HG03432 (cell line): ENCODE measurements at regions not wholly inside any gene's neighbourhood (a gene's known extent, or its start where the extent isn't known, plus 50 kb on each side); places are given as distances from the start of the nearest gene placed in this dataset.

Experiments
- ATAC-seq: cut with Tn5 transposase; IDR thresholded peaks from one replicate; pipeline ENCODE4 v1.9.1; 2021; ENCODE audit warnings: mild to moderate bottlenecking, moderate library complexity; ENCODE audit not compliant: unreplicated experiment

GRCh38 chr1:240672132-240672811, 60.3 kb upstream of the GREM2 start:
- ATAC-seq, result no peak

GRCh38 chr1:240667351-240667750, 55.4 kb upstream of the GREM2 start:
- ATAC-seq, result no peak

- ATAC-seq, result no peak
Measured at GRCh38 chr1:240666568-240667198, 54.7 kb upstream of the GREM2 start.

GRCh38 chr1:240663169-240663879, 51.4 kb upstream of the GREM2 start:
- no peak for ATAC-seq
